IMR-90 (cell line): ENCODE measurements at regions not wholly inside any gene's neighbourhood (a gene's known extent, or its start where the extent isn't known, plus 50 kb on each side); places are given as distances from the start of the nearest gene placed in this dataset.

Experiments
- ATAC-seq: fragments of 200-7000 bp; cut with Tn5 transposase; 2 replicates; pipeline ENCODE4 v1.9.1; 2020; ENCODE audit warnings: low read depth, mild to moderate bottlenecking, moderate library complexity
- BruUV-seq: library from RNA; stranded (reverse); fragments of 400-500 nt; replicated peaks from 2 replicates; lab custom pipeline; 2021; lab: Mats Ljungman, UMichigan
- CTCF ChIA-PET: fragments of 300-600 bp; formaldehyde crosslinking; extraction: SDS; loops from one replicate; lab custom pipeline; 2021; ENCODE audit warnings: antibody characterized with exemption; lab: Yijun Ruan, JAX
- POLR2A ChIA-PET: fragments of 300-600 bp; sonication (Branson Sonifier 250); formaldehyde crosslinking; loops from one replicate; lab custom pipeline; 2022; ENCODE audit warnings: antibody characterized with exemption; ENCODE audit not compliant: unreplicated experiment; lab: Charles Lee
- DNase-seq: peaks from one replicate; pipeline ENCODE4 v3.0.0; 2013
- H2AFZ ChIP-seq: replicated peaks from 2 replicates; pipeline ENCODE3; 2013; ENCODE audit warnings: low read length, mild to moderate bottlenecking; ENCODE audit not compliant: poor library complexity
- H2AK5ac ChIP-seq: 2 replicates; pipeline ENCODE4 v1.6.1; 2013; ENCODE audit warnings: low read depth, low read length, inconsistent platforms
- H2AK9ac ChIP-seq: replicated peaks from 2 replicates; pipeline ENCODE3; 2013; ENCODE audit warnings: mild to moderate bottlenecking, low read depth, low read length, moderate library complexity; ENCODE audit not compliant: poor library complexity
- H2BK120ac ChIP-seq: 2 replicates; pipeline ENCODE4 v1.6.1; 2013; ENCODE audit warnings: low read depth, low read length, inconsistent platforms
- H2BK15ac ChIP-seq: 3 replicates; pipeline ENCODE4 v1.6.1; 2013; ENCODE audit warnings: low read depth, low read length, inconsistent platforms
- H2BK20ac ChIP-seq: 2 replicates; pipeline ENCODE4 v1.6.1; 2013; ENCODE audit warnings: low read depth, mild to moderate bottlenecking, inconsistent platforms, low read length, moderate library complexity
- H2BK5ac ChIP-seq: 2 replicates; pipeline ENCODE4 v1.6.1; 2013; ENCODE audit warnings: mild to moderate bottlenecking, low read depth, low read length, inconsistent platforms; ENCODE audit not compliant: poor library complexity, severe bottlenecking
- H3K14ac ChIP-seq: replicated peaks from 2 replicates; pipeline ENCODE4 v1.6.1; 2013; ENCODE audit warnings: low read depth, low read length, inconsistent platforms
- H3K18ac ChIP-seq: 2 replicates; pipeline ENCODE4 v1.6.1; 2013; ENCODE audit warnings: low read depth, low read length, control low read depth
- H3K23ac ChIP-seq: 2 replicates; pipeline ENCODE4 v1.6.1; 2013; ENCODE audit warnings: low read depth, low read length, inconsistent platforms
- H3K27ac ChIP-seq: 2 replicates; pipeline ENCODE4 v1.5.1; 2013; ENCODE audit warnings: mild to moderate bottlenecking, control low read depth, low read length; ENCODE audit not compliant: insufficient read depth
- H3K27me3 ChIP-seq: 2 replicates; pipeline ENCODE4 v1.6.1; 2013; ENCODE audit warnings: low read length; ENCODE audit not compliant: control insufficient read depth, insufficient read depth
- H3K36me3 ChIP-seq: 2 replicates; pipeline ENCODE4 v1.6.1; 2013; ENCODE audit warnings: low read length, mixed read lengths; ENCODE audit not compliant: control insufficient read depth, insufficient read depth
- H3K4ac ChIP-seq: 2 replicates; pipeline ENCODE4 v1.6.1; 2013; ENCODE audit warnings: low read depth, low read length, inconsistent platforms
- H3K4me1 ChIP-seq: 2 replicates; pipeline ENCODE4 v1.6.1; 2013; ENCODE audit warnings: low read length, mixed read lengths; ENCODE audit not compliant: control insufficient read depth, insufficient read depth
- H3K4me2 ChIP-seq: 2 replicates; pipeline ENCODE4 v1.6.1; 2013; ENCODE audit warnings: low read depth, mild to moderate bottlenecking, control low read depth, low read length, moderate library complexity
- H3K4me3 ChIP-seq: 2 replicates; pipeline ENCODE4 v1.5.1; 2013; ENCODE audit warnings: low read depth, mild to moderate bottlenecking, control low read depth, low read length, moderate library complexity; ENCODE audit not compliant: insufficient read depth
- H3K56ac ChIP-seq: 2 replicates; pipeline ENCODE4 v1.6.1; 2013; ENCODE audit warnings: low read length, inconsistent platforms; ENCODE audit not compliant: insufficient read depth; ENCODE audit errors: extremely low read depth
- H3K79me1 ChIP-seq, 2 experiments: 2 replicates each; pipeline ENCODE4 v1.6.1; 2013; ENCODE audit warnings: low read length in 2 of 2, inconsistent platforms in 1 of 2, low read depth in 1 of 2
- H3K9ac ChIP-seq: 2 replicates; pipeline ENCODE4 v1.6.1; 2013; ENCODE audit warnings: low read depth, low read length, control low read depth
- H3K9me1 ChIP-seq: 2 replicates; pipeline ENCODE4 v1.6.1; 2013; ENCODE audit warnings: low read length, inconsistent platforms; ENCODE audit not compliant: insufficient read depth
- H3K9me3 ChIP-seq: 2 replicates; pipeline ENCODE4 v1.6.1; 2013; ENCODE audit warnings: low read length; ENCODE audit not compliant: control insufficient read depth, insufficient read depth
- H4K20me1 ChIP-seq: 2 replicates; pipeline ENCODE4 v1.6.1; 2013; ENCODE audit warnings: low read length, inconsistent platforms; ENCODE audit not compliant: insufficient read depth
- H4K5ac ChIP-seq: 2 replicates; pipeline ENCODE4 v1.6.1; 2013; ENCODE audit warnings: mild to moderate bottlenecking, low read depth, low read length, control low read depth
- H4K8ac ChIP-seq, 2 experiments: 2 replicates each; pipeline ENCODE4 v1.6.1; 2013; ENCODE audit warnings: low read depth in 2 of 2, low read length in 2 of 2, control low read depth in 1 of 2, inconsistent platforms in 1 of 2
- H4K91ac ChIP-seq: 2 replicates; pipeline ENCODE4 v1.6.1; 2013; ENCODE audit warnings: low read depth, low read length, inconsistent platforms; ENCODE audit not compliant: insufficient read depth
- BHLHE40 ChIP-seq: fragments of 150-350 bp; IDR thresholded peaks from 2 replicates; pipeline ENCODE4 v1.6.1; 2016; ENCODE audit warnings: mild to moderate bottlenecking, low read depth, low read length
- CEBPB ChIP-seq: IDR thresholded peaks from 2 replicates; pipeline ENCODE4 v1.6.1; 2012; ENCODE audit warnings: low read depth, low read length, improper control_type of control experiment
- CHD1 ChIP-seq: IDR thresholded peaks from 2 replicates; pipeline ENCODE4 v1.6.1; 2012; ENCODE audit warnings: low read depth, low read length, improper control_type of control experiment
- FOS ChIP-seq: fragments of 150-350 bp; IDR thresholded peaks from 2 replicates; pipeline ENCODE4 v1.6.1; 2016; ENCODE audit warnings: low read depth, low read length
- MAFK ChIP-seq: IDR thresholded peaks from 2 replicates; pipeline ENCODE4 v1.6.1; 2012; ENCODE audit warnings: low read depth, low read length, improper control_type of control experiment
- MAZ ChIP-seq: IDR thresholded peaks from 2 replicates; pipeline ENCODE4 v1.6.1; 2012; ENCODE audit warnings: low read depth, mild to moderate bottlenecking, low read length, improper control_type of control experiment, moderate library complexity, borderline replicate concordance
- MXI1 ChIP-seq: IDR thresholded peaks from 2 replicates; pipeline ENCODE4 v1.6.1; 2012; ENCODE audit warnings: low read depth, mild to moderate bottlenecking, low read length, moderate library complexity, borderline replicate concordance
- NFE2L2 ChIP-seq: fragments of 150-350 bp; IDR thresholded peaks from 2 replicates; pipeline ENCODE4 v1.6.1; 2016; ENCODE audit warnings: low read depth, mild to moderate bottlenecking, low read length
- POLR2A ChIP-seq: IDR thresholded peaks from 2 replicates; pipeline ENCODE4 v1.6.1; 2012; ENCODE audit warnings: mild to moderate bottlenecking, low read depth, low read length
- RAD21 ChIP-seq: IDR thresholded peaks from 2 replicates; pipeline ENCODE4 v1.6.1; 2012; ENCODE audit warnings: low read length, improper control_type of control experiment
- RCOR1 ChIP-seq: IDR thresholded peaks from 2 replicates; pipeline ENCODE4 v1.6.1; 2012; ENCODE audit warnings: mild to moderate bottlenecking, low read length, improper control_type of control experiment; ENCODE audit not compliant: insufficient replicate concordance
- RFX5 ChIP-seq: IDR thresholded peaks from 2 replicates; pipeline ENCODE4 v1.8.0; 2012; ENCODE audit warnings: low read depth, mild to moderate bottlenecking, low read length, moderate library complexity
- SMC3 ChIP-seq: fragments of 150-350 bp; IDR thresholded peaks from 2 replicates; pipeline ENCODE4 v1.6.1; 2016; ENCODE audit warnings: low read depth, mild to moderate bottlenecking, antibody characterized with exemption, low read length, moderate library complexity
- WGBS, 2 experiments: methylation state at CpG; one replicate each; pipeline versions ENCODE4 v1.1.5 to v1.1.7; 2013; ENCODE audit warnings: missing lambda C conversion rate in 2 of 2; ENCODE audit not compliant: insufficient read length in 1 of 2; ENCODE audit errors: extremely low coverage in 2 of 2; 5-methylcytosine and 5-hydroxymethylcytosine counted together
- dilution Hi-C: fragments of 300-500 bp; cut with HindIII; formaldehyde crosslinking; loops from one replicate; pipeline ENCODE4 v1.14.3; 2018; ENCODE audit warnings: low sequenced_read_pairs; ENCODE audit not compliant: unreplicated experiment
- in situ Hi-C: fragments of 300-500 bp; cut with MboI; formaldehyde crosslinking; loops from 3 replicates; pipeline ENCODE4 v1.14.3; 2019; ENCODE audit warnings: low sequenced_read_pairs, inconsistent platforms, mixed read lengths
- intact Hi-C: fragments of 100-400 bp; cut with micrococcal nuclease; formaldehyde crosslinking; loops from 2 replicates; pipeline ENCODE4 v1.10.0; 2022
- TF ChIP-seq, protein P1 (sequence below): fragments of 150-350 bp; IDR thresholded peaks from 2 replicates; pipeline ENCODE4 v1.6.1; 2016; ENCODE audit warnings: low read depth, mild to moderate bottlenecking, low read length, moderate library complexity, borderline replicate concordance
- TF ChIP-seq, protein P2 (sequence below): conservative IDR thresholded peaks from 2 replicates; pipeline ENCODE4 v1.5.1; 2012; ENCODE audit warnings: mild to moderate bottlenecking, low read depth, low read length, improper control_type of control experiment
- TF ChIP-seq, protein P3 (sequence below): fragments of 150-350 bp; IDR thresholded peaks from 2 replicates; pipeline ENCODE4 v1.6.1; 2017; ENCODE audit warnings: mild to moderate bottlenecking, antibody characterized with exemption, low read length, low read depth

DNA sequence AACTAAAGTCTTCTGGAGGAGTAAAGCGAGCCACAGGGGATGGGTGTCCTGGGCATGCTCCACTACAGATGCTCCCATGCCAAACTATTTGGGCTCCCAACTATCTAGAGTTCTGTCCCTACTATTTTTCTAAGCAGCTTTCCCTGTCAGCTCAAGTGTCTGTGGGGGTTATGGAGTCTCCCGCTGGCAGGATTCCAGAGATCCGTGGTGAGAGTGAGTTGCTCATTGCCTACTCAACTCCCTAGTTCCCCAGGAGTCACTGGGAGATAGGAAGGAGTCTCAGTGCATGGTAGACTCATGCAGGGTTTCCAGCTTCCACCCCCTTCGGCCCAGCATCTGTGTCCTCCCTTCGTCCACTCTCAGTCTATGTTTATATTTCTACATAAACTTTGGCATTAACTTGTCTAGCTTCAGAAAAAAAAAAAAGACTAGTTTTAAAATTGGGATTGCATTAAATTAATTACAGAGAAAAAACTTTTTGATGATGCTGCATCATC, 55.1 kb upstream of the INPP4B start:
- H3K79me1 ChIP-seq = no peaks in the 10 kb centered on the region
- H2BK20ac ChIP-seq = no peak overlapping the region
- no peak overlapping the region for H3K56ac ChIP-seq
- no peak overlapping the region for H2AK9ac ChIP-seq
- dilution Hi-C loops = no loop called here
- intact Hi-C loops = no loop called here
- no peak overlapping the region for H2BK15ac ChIP-seq
- no peaks in the 10 kb centered on the region for H3K36me3 ChIP-seq
- H3K27ac ChIP-seq = no peak overlapping the region
- H2BK120ac ChIP-seq = no peak overlapping the region
- no peak overlapping the region for H3K9ac ChIP-seq
- no peak overlapping the region for H3K18ac ChIP-seq
- H4K20me1 ChIP-seq = no peaks in the 10 kb centered on the region
- no peak overlapping the region for H3K14ac ChIP-seq
- H3K4me1 ChIP-seq = no peaks in the 10 kb centered on the region; the same call in 1 of the 2 replicates
- H3K4me3 ChIP-seq = no peak overlapping the region
- ChIA-PET CTCF (interaction anchor here (0.6 kb wide), 1 partner anchor 28 kb away, joined by 3 read pairs; no protein-coding TSS in a partner anchor), POLR2A (no interaction called here)
- DNase-seq (peak; percentile 43), ATAC-seq (peak; percentile 89)
- no peak overlapping the region; the same call in 1 of the 2 replicates for H3K4me2 ChIP-seq
- no peak overlapping the region for H2BK5ac ChIP-seq
- H2AK5ac ChIP-seq = no peak overlapping the region
- in situ Hi-C loops = no loop called here
- no peaks in the 10 kb centered on the region for H3K9me3 ChIP-seq
- TF ChIP-seq CEBPB = no peak
- TF ChIP-seq, protein P1, sequence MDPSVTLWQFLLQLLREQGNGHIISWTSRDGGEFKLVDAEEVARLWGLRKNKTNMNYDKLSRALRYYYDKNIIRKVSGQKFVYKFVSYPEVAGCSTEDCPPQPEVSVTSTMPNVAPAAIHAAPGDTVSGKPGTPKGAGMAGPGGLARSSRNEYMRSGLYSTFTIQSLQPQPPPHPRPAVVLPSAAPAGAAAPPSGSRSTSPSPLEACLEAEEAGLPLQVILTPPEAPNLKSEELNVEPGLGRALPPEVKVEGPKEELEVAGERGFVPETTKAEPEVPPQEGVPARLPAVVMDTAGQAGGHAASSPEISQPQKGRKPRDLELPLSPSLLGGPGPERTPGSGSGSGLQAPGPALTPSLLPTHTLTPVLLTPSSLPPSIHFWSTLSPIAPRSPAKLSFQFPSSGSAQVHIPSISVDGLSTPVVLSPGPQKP = no peak
- TF ChIP-seq MAFK = no peak
- TF ChIP-seq CHD1 = no peak
- TF ChIP-seq RCOR1 = no peak
- TF ChIP-seq NFE2L2 = no peak
- no peak for TF ChIP-seq POLR2A
- no peak for TF ChIP-seq SMC3
- no peak for TF ChIP-seq MAZ
- no peak for TF ChIP-seq MXI1
- TF ChIP-seq RAD21 = no peak
- TF ChIP-seq, protein P2, sequence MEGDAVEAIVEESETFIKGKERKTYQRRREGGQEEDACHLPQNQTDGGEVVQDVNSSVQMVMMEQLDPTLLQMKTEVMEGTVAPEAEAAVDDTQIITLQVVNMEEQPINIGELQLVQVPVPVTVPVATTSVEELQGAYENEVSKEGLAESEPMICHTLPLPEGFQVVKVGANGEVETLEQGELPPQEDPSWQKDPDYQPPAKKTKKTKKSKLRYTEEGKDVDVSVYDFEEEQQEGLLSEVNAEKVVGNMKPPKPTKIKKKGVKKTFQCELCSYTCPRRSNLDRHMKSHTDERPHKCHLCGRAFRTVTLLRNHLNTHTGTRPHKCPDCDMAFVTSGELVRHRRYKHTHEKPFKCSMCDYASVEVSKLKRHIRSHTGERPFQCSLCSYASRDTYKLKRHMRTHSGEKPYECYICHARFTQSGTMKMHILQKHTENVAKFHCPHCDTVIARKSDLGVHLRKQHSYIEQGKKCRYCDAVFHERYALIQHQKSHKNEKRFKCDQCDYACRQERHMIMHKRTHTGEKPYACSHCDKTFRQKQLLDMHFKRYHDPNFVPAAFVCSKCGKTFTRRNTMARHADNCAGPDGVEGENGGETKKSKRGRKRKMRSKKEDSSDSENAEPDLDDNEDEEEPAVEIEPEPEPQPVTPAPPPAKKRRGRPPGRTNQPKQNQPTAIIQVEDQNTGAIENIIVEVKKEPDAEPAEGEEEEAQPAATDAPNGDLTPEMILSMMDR = no peak
- TF ChIP-seq BHLHE40 = no peak
- TF ChIP-seq, protein P3, sequence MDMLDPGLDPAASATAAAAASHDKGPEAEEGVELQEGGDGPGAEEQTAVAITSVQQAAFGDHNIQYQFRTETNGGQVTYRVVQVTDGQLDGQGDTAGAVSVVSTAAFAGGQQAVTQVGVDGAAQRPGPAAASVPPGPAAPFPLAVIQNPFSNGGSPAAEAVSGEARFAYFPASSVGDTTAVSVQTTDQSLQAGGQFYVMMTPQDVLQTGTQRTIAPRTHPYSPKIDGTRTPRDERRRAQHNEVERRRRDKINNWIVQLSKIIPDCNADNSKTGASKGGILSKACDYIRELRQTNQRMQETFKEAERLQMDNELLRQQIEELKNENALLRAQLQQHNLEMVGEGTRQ = no peak
- no peak for TF ChIP-seq RFX5
- no peak for TF ChIP-seq FOS
- BruUV-seq = no TSS peak
- H4K91ac ChIP-seq = no peak overlapping the region
- H4K5ac ChIP-seq = no peak overlapping the region
- H3K4ac ChIP-seq = no peak overlapping the region
- H4K8ac ChIP-seq = no peak overlapping the region
- WGBS, 2 experiments = no CpG with 5 or more reads among the region's 5 CpGs
- no peaks in the 10 kb centered on the region for H3K27me3 ChIP-seq
- no peaks in the 10 kb centered on the region for H3K9me1 ChIP-seq
- H3K23ac ChIP-seq = no peak overlapping the region
- peak overlapping the region; percentile 32 for H2AFZ ChIP-seq
